ENCODE measurements at regions not wholly inside any gene's neighbourhood (a gene's known extent, or its start where the extent isn't known, plus 50 kb on each side); places are given as distances from the start of the nearest gene placed in this dataset.

DNA sequence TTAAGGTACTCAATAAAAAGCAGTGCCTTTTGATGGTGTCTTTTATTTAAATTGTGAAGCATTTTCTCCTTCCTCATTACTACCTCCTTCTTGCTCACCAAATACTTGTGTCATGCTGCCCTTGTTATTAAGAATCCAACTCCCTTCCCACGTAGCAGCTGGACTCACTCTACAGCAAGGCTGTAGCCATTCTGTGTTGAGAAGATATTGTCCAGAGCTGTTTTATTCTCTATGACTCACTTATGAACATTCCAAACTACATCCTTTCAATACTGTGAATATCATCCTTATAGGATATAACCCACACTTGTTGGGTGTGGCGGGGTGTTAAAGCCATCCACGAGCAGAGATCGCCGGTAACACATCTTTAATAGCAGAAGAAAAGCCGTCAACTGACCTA is 1671.5 kb upstream of the SLC10A2 start:
- no peak for DNase-seq (ENCODE audit: low spot score)
- TF ChIP-seq, protein P1, sequence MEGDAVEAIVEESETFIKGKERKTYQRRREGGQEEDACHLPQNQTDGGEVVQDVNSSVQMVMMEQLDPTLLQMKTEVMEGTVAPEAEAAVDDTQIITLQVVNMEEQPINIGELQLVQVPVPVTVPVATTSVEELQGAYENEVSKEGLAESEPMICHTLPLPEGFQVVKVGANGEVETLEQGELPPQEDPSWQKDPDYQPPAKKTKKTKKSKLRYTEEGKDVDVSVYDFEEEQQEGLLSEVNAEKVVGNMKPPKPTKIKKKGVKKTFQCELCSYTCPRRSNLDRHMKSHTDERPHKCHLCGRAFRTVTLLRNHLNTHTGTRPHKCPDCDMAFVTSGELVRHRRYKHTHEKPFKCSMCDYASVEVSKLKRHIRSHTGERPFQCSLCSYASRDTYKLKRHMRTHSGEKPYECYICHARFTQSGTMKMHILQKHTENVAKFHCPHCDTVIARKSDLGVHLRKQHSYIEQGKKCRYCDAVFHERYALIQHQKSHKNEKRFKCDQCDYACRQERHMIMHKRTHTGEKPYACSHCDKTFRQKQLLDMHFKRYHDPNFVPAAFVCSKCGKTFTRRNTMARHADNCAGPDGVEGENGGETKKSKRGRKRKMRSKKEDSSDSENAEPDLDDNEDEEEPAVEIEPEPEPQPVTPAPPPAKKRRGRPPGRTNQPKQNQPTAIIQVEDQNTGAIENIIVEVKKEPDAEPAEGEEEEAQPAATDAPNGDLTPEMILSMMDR (IDR thresholded peaks at IDR 0.05) = no peak
- no peaks in the 10 kb centered on the region for H3K4me1 ChIP-seq
- no peaks in the 10 kb centered on the region for H3K27me3 ChIP-seq
- H3K4me3 ChIP-seq = no peak overlapping the region
- no peaks in the 10 kb centered on the region for H3K36me3 ChIP-seq
- no peaks in the 10 kb centered on the region for H3K9me3 ChIP-seq
- H3K27ac ChIP-seq = no peak overlapping the region

DNA sequence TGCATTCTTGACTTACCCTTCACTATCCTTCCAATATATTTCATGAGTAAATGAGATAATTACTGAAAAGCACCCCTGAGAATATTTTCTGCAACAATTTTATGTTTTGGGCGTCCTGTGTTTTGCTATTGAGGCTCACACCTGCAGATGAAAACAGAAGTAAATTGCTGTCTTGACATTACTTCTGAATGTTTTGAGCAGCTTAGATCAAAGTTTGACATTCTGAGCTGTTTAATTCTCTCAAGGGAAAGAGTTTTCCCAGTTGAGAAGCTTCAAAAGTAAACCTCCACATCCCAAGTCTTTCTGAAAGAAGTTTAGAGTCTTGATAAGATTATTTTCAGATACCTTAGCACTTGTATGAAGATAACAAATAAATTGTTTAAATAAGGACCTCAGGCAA is 1667.2 kb upstream of the SLC10A2 start:
- TF ChIP-seq, protein P1 (IDR thresholded peaks at IDR 0.05) = no peak
- Histone ChIP-seq H3K4me1 (no peaks in the 10 kb centered on the region), H3K4me3 (no peak overlapping the region), H3K9me3 (no peaks in the 10 kb centered on the region), H3K36me3 (no peaks in the 10 kb centered on the region), H3K27ac (no peak overlapping the region), H3K27me3 (no peaks in the 10 kb centered on the region)
- no peak for DNase-seq (ENCODE audit: low spot score)

DNA sequence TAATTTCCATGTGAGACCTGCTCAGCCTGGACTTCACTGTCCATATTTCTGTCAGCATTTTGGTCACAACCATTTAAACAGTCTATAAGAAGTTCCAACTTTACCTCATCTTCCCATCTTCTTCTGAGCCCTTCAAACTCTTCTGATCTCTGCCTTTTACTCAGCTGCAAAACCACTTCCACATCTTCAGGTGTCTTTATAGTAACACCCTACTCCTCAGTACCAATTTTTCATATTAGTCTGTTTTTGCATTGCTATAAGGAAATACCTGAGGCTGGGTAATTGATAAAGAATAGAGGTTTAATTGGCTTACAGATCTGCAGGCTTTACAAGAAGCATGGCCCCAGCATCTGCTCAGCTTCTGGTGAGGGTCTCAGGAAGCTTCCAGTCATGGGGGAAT is 1648.9 kb upstream of the SLC10A2 start:
- H3K27ac ChIP-seq = no peak overlapping the region
- no peak for DNase-seq (ENCODE audit: low spot score)
- TF ChIP-seq, protein P1 (IDR thresholded peaks at IDR 0.05) = no peak
- no peaks in the 10 kb centered on the region for H3K36me3 ChIP-seq
- H3K4me1 ChIP-seq = no peaks in the 10 kb centered on the region
- H3K9me3 ChIP-seq = no peaks in the 10 kb centered on the region
- no peak overlapping the region for H3K4me3 ChIP-seq
- H3K27me3 ChIP-seq = no peaks in the 10 kb centered on the region

DNA sequence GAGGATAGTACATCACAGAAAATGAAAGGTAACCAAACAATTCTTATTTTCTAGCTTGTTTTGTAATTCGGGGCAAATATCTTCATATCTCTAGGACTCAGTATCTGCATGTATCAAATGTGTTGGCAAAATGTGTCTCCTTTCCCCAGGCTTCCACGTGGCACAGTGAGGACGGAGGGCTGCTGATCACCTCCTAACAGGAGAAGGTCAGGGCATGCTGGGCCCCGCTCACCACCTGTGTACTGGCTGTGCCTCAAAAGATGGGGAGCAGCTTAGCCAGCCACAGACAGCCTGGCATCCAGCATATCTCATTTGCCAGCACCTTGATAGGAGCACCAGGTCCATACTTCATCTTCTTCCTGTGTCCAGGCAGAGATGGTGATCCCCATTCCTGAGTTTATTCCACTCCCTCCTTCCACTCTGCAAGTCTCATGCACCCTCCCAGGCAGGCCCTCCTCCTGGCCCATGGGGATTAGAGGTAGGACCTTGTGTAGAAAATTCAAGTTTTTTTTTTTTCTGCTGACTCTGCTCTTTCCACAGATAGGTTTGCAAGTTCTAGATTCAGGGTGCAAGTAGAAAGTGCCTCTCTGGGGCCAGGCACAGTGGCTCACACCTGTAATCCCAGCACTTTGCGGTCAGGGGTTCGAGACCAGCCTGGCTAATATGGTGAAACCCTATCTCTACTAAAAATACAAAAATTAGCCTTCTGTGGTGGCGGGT is 1639.0 kb upstream of the SLC10A2 start:
- H3K36me3 ChIP-seq = no peaks in the 10 kb centered on the region
- H3K27me3 ChIP-seq = no peaks in the 10 kb centered on the region
- DNase-seq (ENCODE audit: low spot score) = no peak
- TF ChIP-seq, protein P1 (IDR thresholded peaks at IDR 0.05) = no peak
- no peaks in the 10 kb centered on the region for H3K9me3 ChIP-seq
- no peaks in the 10 kb centered on the region for H3K4me1 ChIP-seq
- H3K27ac ChIP-seq = no peak overlapping the region
- no peak overlapping the region for H3K4me3 ChIP-seq

DNA sequence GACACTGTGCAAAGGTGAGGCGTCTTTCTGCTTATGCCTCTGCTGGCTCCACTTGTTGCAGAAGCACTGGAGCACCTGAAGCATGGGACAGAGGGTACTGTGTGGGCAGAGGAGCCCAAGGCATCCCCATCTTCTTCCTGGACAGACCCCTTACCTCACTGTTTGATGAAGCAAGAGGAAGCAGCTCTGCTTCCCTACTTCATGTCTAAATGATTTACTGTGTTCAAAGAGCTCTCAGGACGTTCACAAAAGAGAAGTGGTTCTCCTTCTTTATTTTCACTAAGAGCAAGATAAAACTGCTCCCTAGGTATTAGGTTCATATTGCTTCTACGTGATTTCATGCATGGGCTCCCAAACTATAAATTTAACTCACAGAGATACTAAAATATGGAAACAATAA is 1635.4 kb upstream of the SLC10A2 start:
- no peak for DNase-seq (ENCODE audit: low spot score)
- Histone ChIP-seq H3K4me3 (no peak overlapping the region), H3K9me3 (no peaks in the 10 kb centered on the region), H3K27me3 (no peaks in the 10 kb centered on the region), H3K36me3 (no peaks in the 10 kb centered on the region), H3K4me1 (no peaks in the 10 kb centered on the region), H3K27ac (no peak overlapping the region)
- TF ChIP-seq, protein P1 (IDR thresholded peaks at IDR 0.05) = no peak

DNA sequence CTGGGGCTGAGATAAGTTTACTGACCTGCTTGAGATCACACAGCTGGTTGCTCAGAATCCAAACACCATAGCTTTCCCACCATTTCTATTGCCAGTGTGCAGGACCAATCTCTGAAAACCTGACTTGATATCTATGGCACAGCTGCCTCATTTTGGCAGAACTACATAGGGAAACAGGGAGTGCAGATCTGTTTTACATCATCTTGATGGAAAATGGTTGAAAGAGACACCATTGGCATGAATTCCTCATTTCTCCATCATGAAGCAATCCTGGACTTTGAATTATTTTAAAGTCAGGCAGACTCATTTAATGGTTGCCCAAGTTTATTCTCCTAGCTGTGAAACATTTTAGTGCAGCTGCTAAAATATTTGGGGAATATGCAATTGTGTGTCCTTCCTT is 1628.2 kb upstream of the SLC10A2 start:
- TF ChIP-seq, protein P1 (IDR thresholded peaks at IDR 0.05) = no peak
- no peak overlapping the region for H3K27ac ChIP-seq

More for the DNA sequence above, 1628.2 kb upstream of the SLC10A2 start:
- Histone ChIP-seq H3K27me3 (no peaks in the 10 kb centered on the region), H3K9me3 (no peaks in the 10 kb centered on the region), H3K36me3 (no peaks in the 10 kb centered on the region), H3K4me3 (no peak overlapping the region), H3K4me1 (no peaks in the 10 kb centered on the region)
- DNase-seq (ENCODE audit: low spot score) = no peak

Data from right atrium auricular region (tissue), 2 donors.